Stimulated activated CD4-positive, alpha-beta T cell treated with anti-CD3 and anti-CD28 coated beads, Interleukin-15, amount 100 ng/mL, for 1 hour (primary cell): ENCODE measurements at regions not wholly inside any gene's neighbourhood (a gene's known extent, or its start where the extent isn't known, plus 50 kb on each side); places are given as distances from the start of the nearest gene placed in this dataset.

ENCODE experiments used
- DNase-seq, 2 donors: peaks; one replicate each; pipeline ENCODE4 v3.0.0-alpha.2; 2020; ENCODE audit warnings: low read depth in 1 of 2, low spot score in 1 of 2

DNA sequence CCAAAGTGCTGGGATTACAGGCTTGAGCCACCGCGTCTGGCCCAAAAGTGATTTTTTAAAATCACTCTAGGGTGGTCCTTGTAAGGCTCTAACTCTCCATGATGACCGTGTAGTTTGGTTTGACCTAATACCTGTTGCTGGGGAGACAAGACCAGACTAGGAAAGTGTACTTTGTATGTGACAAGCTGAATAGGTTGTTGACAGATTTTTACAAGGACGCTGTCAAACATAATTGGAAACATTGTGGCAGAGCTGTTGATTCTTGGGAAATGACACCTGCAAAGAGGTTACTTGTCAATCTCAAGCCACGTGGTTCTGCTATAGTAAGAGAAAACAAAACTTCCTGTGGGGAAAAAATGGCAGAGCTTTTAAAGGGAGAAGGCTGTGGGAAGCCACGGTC is 802.4 kb upstream of the HS3ST1 start:
- DNase-seq, result no peak

DNA sequence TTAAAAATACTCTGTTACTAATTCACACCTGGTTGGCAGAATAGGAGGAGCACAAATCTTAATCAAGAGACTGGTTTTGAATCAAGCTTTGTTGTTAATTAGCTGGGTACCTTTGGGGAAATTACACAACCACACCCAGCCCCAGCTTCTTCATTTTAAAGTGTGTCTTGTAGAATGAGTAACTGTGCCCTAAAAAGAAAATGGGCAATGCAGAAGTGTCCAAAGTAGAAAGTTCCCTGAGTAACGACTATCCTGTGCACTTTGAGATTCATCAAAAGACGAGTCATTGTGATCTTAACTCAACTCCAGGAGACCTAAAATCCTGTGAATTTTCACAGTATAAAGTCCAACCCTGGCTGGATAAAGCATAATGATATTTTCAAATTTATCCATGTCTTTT is 792.3 kb upstream of the HS3ST1 start:
- DNase-seq, result no peak

DNA sequence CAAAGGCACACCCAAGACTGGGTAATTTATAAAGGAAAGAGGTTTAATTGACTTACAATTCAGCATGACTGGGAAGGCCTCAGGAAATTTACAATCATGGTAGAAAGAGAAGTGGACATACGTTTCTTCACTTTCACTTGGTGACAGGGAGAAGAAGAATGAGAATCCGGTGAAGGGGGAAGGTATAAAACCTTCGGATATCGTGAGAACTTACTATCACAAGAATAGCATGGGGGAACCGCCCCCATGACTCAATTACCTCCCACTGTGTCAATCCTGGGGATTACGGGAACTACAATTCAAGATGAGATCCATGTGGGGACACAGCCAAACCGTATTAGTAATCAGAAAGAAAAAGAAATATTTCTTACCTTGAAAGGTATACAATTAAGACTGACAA is 782.9 kb upstream of the HS3ST1 start:
- no peak for DNase-seq

DNA sequence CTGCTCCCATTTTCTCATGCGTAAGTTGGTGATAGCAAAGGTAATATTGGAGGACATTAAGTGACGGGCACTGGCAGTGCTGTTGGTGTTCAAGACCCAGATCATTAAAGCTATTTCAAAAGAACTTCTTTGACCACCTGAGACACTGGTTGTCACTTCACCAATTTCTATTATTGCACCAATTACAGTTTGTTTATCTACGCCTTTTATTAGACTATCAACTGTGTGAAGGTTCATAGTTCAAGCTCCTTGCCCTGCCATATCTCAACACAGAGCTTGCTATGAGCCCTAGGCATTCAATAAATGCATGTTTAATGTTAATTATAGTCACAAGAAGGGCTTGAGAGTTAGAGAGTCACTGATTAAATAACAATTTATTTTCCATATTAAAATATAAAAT is 778.7 kb upstream of the HS3ST1 start:
- no peak for DNase-seq

DNA sequence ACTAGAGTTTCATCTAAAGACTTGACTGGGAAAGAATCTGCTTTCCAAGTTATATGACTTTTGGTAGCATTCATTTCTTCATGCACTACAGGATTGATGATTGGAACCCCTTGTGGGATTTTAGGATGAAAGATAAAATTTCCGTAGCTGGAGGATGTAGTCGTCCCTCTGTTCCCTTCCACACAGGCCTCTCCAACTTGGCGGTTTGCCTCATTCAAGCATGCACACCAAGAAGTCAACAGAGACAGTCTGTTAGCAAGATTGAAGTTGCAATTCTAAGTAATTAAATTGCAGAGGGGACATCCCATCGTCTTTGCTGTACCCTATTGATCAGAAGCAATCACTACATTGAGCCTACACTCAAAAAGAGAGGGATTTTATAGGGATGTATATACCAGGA is 777.4 kb upstream of the HS3ST1 start:
- no peak for DNase-seq

DNA sequence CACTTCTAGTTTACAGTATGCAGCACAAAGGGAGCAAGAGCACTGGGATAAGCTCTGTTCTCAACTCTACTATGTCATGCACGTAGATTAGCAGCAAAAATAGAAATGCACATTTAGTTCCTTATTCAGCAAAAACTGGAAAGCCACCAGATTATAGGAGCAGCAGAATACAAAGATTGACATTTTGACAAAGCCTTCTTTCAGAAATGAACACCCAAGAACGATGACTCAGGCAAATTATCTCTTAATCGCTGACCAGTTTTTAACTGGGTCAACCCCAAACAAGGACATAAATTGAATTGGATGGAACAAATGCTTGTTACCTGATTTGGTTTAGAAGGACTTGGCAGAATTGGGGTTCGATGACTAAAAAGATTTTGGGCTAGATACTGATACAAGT is 775.3 kb upstream of the HS3ST1 start:
- no peak for DNase-seq

DNA sequence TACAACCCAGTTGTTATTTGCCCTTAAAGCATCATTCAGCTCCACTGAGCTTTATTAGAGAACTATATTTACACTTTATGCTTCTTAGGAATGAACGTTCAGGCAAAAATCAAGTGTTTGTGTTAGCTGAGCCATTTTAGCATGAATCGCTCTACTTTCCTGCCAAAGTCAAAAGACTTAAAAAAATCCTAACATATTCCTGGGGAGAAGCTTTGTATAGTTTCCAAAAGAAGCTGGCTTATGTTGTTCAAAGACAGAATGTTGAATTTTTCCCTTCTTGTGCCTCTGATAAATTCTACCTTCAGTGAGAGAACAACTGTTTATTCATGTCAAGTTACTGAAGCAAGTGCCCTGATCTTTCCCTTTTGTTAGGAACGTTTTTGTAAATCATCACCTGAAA is 771.5 kb upstream of the HS3ST1 start:
- no peak for DNase-seq

DNA sequence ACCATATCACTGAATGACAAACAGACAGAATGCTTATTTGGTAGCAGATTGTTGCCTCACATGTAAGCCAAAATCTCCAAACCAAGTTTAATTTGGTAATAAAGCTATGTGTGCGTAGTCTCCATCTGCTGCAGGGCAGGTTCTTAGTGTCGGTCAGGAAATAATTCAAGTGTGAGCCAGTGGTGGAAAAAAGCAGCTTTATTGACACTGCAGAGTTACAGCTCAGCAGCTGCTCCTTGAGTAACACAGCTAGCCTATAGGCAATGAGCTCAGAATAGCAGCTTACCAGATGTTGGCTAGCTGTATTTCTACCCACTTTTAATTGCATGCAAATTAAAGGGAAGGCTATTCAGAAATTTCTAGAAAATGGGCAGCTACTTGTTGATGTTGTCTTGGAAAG is 757.8 kb upstream of the HS3ST1 start:
- DNase-seq, result no peak

DNA sequence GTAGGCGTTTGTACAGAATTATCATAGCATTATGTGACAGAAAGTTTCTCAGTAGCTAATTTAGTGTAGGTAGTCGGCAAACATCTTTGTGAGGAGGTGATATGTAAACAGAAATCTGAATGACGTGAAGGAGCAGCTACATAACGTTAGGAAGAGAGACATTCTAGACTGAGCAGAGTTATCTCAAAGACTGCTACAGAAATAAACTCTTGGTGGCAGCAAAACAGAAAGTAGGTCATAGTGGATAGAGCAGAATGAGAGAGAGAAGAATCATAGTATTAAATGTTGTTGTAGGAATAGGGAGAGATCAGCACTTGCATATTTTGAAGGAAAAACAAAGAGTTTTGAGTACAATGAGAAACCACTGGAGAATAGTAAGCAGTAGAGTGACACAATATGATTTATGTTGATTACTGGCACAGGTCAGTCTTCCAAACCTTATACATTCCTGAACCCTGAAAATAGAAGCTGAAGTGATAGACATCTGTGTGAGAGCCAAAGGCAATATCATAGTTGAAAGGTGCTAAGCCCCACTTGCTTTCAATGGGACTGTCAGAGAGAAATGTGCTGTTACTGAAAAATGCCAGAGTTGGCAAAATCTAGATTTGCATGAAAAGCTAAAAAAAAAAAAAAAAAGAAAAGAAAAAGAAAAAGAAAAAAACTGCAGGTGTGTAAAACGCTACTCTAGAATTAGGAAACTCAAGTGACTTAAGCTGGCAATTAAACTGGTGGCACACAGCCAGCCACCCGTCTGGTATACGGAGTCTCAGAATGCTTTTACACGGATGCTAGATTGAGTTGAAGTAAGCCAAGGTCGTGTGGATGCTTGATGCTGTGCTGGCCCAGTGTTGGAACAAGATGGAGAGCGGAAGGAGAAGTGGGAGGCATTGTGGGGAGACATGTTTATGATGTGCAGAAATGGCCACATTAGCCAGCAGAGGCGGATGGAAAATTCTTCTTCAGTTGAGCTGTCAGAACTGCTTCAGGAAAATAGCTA is 750.2 kb upstream of the HS3ST1 start:
- DNase-seq, result no peak

DNA sequence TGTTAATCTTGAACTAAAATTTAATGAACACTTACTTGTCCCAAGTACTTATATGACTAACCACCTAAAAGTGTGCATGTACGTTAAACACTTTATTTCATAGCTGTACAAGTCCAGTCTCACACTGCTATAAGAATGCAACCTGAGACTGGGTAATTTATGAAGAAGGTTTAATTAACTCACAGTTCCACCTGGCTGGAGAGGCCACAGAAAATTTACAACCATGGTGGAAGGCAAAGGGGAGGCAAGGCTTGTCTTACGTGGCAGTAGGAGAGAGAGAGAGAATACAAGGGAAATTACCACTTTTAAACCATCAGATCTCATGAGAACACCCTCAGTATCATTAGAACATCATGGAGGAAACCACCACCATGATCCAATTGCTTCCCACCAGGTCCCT is 748.7 kb upstream of the HS3ST1 start:
- DNase-seq, result no peak

DNA sequence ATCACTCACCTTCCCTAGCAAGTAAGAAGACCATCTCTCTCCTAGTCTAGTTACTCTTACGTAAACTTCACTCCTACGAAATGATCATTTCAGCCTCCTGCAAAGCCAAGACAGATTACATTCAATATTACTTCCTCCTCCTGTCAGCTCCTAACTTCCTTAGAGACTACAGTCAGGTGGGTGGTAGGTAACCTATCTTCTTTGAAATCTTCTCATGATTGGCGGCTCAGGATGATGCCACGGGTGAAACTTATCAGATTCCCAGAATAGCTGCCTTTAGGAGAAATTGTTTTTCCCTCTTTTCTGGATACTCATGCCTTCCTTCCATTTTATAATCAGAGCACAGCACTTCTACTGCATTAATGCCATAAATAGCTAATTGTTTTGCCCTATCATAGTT is 744.8 kb upstream of the HS3ST1 start:
- no peak for DNase-seq

DNA sequence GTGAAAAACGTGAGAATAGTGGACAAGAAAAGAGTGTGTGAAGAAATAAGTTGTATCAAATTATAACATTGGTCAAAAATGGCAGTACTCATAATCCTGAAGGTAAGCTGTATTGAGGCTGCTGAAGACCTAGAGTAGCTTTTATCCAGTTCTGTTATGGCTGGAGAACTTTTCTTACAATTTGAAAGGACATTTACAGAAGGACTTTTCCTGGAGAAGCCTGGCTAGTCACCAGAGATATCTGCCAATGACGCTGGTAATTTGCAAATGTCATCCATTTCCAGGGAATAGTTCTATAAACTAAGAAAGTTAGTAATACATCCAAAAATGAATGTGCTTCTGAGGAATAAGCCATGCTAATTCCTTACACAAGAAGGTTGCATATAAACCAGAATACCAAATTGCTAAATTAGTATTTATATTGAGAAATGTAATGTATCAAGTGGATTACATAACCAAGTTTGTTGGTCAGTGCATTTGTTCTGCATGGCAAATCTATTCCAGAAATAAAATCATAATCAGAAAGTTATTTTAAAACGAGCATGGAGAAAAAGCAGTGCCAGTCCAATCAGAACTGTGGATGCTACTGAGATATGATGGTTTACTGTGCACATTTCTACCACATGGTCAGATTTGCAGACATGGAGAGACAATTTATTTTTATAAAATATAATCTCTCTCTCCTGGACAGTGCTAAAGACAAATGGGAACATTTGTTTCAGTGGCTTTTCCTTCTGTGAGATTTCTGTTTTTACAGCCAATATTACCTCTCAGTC is 743.7 kb upstream of the HS3ST1 start:
- DNase-seq, result no peak

DNA sequence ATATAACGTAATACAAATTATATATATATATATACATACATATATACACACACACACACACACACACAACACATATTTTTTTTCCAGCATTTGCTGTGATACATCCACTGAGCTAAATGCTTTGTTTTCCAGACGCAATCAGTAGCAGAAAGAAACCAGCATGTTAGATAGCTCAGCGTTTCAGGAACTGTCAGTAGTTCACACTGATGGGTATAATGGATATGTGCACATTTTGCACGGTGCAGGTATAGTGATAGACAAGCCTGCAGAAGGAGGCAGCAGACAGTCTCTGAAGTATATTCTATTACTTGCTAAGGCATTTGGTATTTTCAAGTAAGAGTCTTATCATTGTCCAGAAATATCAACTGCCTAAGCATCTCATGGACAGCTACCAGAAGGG is 741.6 kb upstream of the HS3ST1 start:
- no peak for DNase-seq

DNA sequence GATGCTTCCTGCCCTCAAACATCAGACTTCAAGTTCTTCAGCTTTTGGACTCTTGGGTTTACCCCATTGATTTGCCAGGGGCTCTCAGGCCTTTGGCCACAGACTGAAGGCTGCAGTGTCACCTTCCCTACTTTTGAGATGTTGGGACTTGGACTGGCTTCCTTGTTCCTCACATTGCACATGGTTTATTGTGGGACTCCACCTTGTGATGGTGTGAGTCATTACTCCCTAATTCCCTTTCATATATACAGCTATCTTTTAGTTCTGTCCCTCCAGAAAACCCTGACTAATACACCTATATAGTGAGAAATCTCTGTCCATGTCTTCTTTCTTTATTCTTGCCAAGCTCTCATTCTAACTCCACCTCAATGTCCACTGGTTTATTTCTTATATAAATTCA is 736.9 kb upstream of the HS3ST1 start:
- DNase-seq, result no peak

DNA sequence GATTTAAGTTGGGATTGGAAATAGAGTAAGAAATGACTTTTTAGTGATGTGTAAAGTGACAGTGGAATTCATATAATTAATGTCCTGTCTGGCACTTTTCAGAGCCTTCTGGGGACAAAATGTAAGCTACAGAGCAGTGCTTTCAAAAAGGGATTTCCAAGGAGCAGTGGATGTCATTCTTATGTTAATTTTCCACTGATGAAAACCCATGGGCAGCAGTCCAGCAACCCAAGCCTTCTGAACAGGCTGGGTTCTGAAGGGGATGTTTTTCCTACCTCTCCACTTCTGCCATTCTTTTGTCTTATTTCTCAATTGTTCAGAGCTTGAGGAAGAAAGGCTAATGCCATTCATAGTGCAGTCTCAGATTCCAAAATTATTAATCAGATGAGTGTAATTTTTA is 717.6 kb upstream of the HS3ST1 start:
- no peak for DNase-seq

DNA sequence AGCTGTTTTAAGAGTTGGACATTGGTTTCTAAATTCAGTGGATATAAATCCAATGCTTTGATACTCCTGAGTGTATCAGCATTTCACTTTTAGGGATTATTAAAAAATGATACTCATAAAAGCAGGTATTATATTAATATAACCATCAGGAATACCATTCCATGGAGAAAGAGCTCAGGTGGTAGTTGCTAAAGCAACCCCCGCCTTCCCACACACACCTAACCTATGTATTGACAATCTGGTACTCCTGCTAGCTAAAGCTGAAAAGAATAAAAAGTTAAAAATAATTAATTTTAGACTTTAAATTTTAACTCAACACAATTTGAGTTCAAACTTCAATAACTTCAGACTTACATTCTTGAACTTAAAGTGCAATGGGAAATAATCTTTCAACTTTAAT is 717.1 kb upstream of the HS3ST1 start:
- DNase-seq, result no peak

DNA sequence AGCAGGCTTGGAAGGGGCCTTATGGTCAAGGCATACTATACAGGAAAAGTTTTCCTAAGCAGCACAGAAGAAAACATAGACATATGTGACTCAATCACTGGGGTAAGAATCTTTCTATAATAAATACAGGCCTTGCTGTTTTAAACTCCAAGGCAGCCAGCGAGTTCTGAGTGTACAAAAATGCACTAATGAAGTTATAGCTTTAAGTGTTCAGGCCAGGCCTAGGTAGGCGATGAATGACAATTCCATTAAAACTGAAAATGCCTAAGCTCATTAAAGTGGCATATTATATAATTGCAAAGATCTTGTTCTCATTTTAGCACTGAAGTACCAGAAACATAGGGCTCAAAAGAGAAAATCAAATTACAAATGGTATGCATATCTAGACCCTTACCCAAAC is 716.4 kb upstream of the HS3ST1 start:
- DNase-seq, result no peak

DNA sequence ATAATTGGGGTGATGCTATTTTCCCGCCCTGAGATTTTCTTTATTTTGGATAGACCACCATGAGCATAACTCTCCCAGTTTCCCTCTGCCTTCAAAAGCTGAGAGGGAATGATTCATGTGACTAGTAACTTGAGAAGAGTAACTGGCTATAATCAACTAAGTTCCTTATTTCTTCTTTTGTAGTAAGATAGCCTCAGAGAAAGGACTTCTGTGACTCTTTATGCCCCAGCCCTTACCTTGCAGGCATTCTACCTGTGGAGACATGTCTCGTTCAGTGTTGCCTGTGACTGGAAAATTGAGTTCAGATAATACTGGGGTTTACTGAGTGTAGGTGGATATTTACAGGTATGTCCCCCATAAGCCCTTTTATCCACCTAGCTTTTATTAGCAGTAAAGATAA is 715.4 kb upstream of the HS3ST1 start:
- no peak for DNase-seq

DNA sequence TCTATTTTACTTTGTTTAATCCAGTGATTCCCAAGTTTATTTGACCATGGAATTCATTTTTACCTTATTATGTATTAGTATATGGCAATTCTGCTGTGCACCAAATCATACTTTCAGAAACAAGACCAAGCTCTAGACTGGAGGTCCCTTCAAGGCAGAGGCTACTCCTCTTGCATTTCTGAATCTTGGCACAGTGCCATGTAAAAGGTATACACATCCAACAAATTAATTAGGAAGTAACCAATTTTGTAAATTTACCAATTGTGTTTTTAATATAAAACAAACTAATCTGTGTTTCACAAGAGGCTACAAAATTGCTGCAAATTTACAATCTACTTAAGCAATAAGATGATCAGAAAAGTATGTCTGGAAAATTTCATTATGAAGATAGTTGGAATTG is 712.2 kb upstream of the HS3ST1 start:
- DNase-seq, result no peak

DNA sequence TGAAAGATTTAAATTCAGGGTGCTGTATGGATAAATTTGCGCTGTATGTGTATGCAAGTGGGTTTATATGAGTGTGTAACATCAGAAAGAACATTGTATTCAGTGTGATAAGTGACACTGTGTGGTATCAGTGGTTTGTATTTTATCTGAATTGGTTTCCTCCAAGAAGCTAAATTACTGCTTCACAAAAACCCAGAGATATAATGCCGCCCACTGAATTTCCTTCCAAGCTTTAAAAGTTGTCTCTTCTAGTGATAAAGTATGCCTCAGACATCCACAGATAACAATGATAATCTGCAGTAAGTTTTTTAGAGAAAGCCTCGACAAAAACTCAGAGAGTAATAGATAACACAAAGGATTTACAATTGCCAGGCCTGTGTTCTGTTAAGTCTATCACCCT is 710.6 kb upstream of the HS3ST1 start:
- no peak for DNase-seq

DNA sequence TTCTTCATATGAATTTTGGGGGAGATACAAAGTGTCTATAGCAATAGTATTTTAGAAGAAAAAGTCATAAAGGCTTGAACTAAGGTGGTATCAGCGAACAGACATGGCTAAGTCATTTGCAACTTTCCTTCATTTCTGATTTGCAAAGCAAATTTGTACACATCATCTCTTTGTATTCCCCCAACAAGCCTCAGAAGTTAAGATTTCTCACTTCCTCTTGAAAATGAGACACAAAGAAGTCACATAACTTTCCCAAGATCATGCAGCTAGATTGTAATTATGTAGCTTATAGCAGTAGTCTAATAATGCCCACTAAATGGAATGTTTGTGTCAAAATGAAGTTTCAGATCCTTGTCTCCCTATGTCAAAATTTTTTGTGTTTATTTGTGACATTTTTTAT is 709.8 kb upstream of the HS3ST1 start:
- no peak for DNase-seq

DNA sequence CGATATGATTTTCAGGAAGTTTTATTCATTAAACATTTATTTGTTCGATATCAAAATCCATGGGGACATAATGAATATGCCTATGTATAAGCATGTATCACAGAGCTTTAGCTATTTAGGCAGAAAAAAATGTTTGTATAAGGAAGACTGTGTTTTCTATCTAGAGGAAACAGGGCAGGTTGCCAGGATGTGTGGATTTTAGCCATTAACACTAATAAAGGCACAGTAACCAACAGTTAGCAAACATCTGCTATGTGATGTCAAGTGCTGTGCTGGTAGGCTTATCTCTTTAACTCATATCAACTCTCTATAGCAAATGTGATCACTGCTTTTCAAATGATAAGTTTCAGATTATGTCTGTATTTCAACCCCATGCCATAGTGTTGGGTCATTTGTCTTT is 708.9 kb upstream of the HS3ST1 start:
- no peak for DNase-seq
